Stomach (tissue), 4 donors: ENCODE measurements at regions not wholly inside any gene's neighbourhood (a gene's known extent, or its start where the extent isn't known, plus 50 kb on each side); places are given as distances from the start of the nearest gene placed in this dataset.

Experiments used
- CTCF ChIP-seq, 7 experiments: fragments of 450-650 bp in 4 of 7; fragments of 200-600 bp in 3 of 7; sonication (generic) in 3 of 7; IDR thresholded peaks; one replicate each; pipeline ENCODE4 v1.5.1; 2016 to 2019; ENCODE audit warnings: antibody characterized with exemption in 7 of 7, control low read depth in 2 of 7, mild to moderate bottlenecking in 1 of 7
- POLR2A ChIP-seq, 4 donors: fragments of 450-650 bp; IDR thresholded peaks; one replicate each; pipeline ENCODE4 v1.6.1; 2016; ENCODE audit warnings: antibody characterized with exemption in 4 of 4, control low read depth in 2 of 4, mild to moderate bottlenecking in 1 of 4, moderate library complexity in 1 of 4
- POLR2AphosphoS5 ChIP-seq, 3 donors: sonication (generic); formaldehyde crosslinking; IDR thresholded peaks; one replicate each; pipeline ENCODE4 v1.6.1; 2016; ENCODE audit warnings: antibody characterized with exemption in 3 of 3

- TF ChIP-seq POLR2A (IDR thresholded peaks at IDR 0.05) (no peak), CTCF (IDR thresholded peaks at IDR 0.05) (no peak), POLR2AphosphoS5 (IDR thresholded peaks at IDR 0.05) (no peak)
Measured at GRCh38 chr1:208329300-208329699, 85.1 kb upstream of the PLXNA2 start.
